HUES64 (cell line): ENCODE measurements at regions not wholly inside any gene's neighbourhood (a gene's known extent, or its start where the extent isn't known, plus 50 kb on each side); places are given as distances from the start of the nearest gene placed in this dataset.

Source experiments
- H3K27ac ChIP-seq: 2 replicates; pipeline ENCODE4 v1.7.0; 2013; ENCODE audit warnings: low read depth, low read length, inconsistent platforms
- H3K27me3 ChIP-seq: 2 replicates; pipeline ENCODE4 v1.6.1; 2013; ENCODE audit warnings: mild to moderate bottlenecking, low read length; ENCODE audit not compliant: insufficient read depth
- H3K36me3 ChIP-seq: 2 replicates; pipeline ENCODE4 v1.6.1; 2013; ENCODE audit warnings: mild to moderate bottlenecking, low read length; ENCODE audit not compliant: insufficient read depth
- H3K4me1 ChIP-seq: 2 replicates; pipeline ENCODE4 v1.6.1; 2013; ENCODE audit warnings: mild to moderate bottlenecking, low read length, moderate library complexity; ENCODE audit not compliant: insufficient read depth
- H3K4me3 ChIP-seq: 2 replicates; pipeline ENCODE4 v1.5.1; 2013; ENCODE audit warnings: mild to moderate bottlenecking, low read length, moderate library complexity
- H3K9ac ChIP-seq: 2 replicates; pipeline ENCODE4 v1.6.1; 2013; ENCODE audit warnings: mild to moderate bottlenecking, low read depth, low read length
- H3K9me3 ChIP-seq: 2 replicates; pipeline ENCODE4 v1.6.1; 2013; ENCODE audit warnings: low read depth, low read length; ENCODE audit not compliant: insufficient read depth
- WGBS: fragments of 150-250, 120-280 bp; methylation state at CpG from one replicate; pipeline ENCODE4 v1.1.7; 2013; ENCODE audit warnings: missing lambda C conversion rate; 5-methylcytosine and 5-hydroxymethylcytosine counted together

DNA sequence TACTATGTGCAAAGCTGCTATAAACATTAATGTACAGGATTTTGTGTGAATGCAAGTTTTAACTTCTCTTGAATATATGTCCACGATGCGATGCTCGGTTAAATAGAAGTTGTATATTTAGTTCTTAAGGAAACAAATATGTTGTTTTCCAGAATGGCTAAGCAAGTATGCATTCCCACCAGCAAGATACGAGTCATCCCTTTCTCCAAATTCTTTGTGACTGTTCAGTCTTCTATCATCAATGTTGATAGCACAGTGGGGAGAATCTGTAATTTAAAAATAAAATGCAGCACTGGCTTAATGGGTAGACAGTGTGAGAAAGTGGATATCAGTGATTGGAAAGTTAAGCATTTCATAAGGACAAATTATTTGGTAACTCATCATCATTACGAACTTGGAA is 1340.8 kb downstream of the PCDH9 start:
- Histone ChIP-seq H3K36me3 (no peaks in the 10 kb centered on the region), H3K27ac (no peak overlapping the region), H3K9me3 (no peaks in the 10 kb centered on the region), H3K4me3 (no peak overlapping the region), H3K27me3 (no peaks in the 10 kb centered on the region), H3K4me1 (peaks cover 4% of the 10 kb centered on the region; the same call in 1 of the 2 replicates), H3K9ac (no peak overlapping the region)
- 88% methylated on average over 4 of the region's 5 CpGs for WGBS

DNA sequence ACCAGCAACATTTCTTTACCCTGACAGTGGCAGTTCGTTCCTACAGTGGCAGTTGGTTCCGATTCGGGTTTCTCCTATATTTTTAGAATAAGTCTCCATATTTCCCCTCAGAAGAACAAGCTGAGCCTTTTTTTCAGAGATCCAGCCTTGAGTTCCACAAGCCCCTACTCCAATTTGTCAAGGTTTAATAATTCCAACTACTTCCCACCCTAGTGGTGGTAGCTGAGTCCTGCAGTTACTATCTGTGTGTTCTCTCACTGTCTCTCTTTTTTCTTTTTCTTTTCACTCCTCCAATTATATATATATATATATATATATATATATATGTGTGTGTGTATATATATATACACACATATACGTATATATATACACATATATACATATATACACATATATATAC is 1347.3 kb downstream of the PCDH9 start:
- Histone ChIP-seq H3K36me3 (no peaks in the 10 kb centered on the region), H3K4me1 (no peaks in the 10 kb centered on the region), H3K9me3 (no peaks in the 10 kb centered on the region), H3K27ac (no peak overlapping the region), H3K9ac (no peak overlapping the region), H3K4me3 (no peak overlapping the region), H3K27me3 (no peaks in the 10 kb centered on the region)
- WGBS, result 98% methylated on average over 3 of the region's 4 CpGs

DNA sequence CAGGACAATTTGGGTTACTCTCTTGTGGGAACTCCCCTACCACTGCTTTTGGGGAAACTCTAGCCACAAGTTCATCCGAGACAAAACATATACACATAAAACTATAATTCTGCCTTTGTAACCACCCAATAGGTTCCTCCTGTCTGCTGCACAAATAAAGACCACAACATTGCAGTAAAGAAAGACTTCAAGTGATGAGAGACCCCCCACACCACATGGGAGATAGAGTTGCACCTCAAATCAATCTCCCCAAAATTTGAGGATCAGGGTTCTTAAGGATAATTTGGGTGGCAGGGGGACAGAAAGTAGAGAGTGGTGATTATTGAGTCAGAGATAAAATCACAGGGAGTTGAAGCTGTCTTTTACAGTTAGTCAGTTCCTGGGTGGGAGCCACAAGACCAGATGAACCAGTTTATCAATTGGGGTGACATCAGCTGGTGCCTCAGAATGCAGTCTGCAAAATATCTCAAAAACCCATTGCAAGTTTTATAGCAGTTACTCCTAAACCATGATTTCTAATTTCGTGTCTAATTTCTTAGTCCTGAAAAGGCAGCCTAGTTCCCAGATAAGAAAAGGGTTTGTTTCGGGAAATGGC is 1348.5 kb downstream of the PCDH9 start:
- Histone ChIP-seq H3K27ac (no peak overlapping the region), H3K27me3 (no peaks in the 10 kb centered on the region), H3K4me3 (no peak overlapping the region), H3K9me3 (no peaks in the 10 kb centered on the region), H3K9ac (no peak overlapping the region), H3K4me1 (no peaks in the 10 kb centered on the region), H3K36me3 (no peaks in the 10 kb centered on the region)
- 98% methylated on average over 3 of the region's 3 CpGs for WGBS

DNA sequence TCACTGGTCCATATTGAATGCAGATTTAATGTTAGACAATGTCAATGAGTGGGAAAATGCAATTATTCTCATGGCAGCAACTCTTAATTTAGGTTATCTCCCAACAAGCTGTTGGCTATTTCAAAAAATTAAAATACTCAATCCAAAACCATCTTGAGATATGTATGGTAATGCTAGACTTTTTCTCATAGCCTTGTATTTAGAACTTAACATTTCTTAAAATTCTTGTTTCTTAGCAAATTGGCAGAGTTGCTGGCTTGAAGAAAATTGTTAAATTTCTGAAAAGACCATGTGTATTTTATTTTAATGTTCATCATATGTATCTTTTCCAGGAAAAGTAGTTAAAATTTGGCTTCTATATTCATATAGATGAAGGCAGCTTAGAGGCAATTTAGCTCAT is 1355.1 kb downstream of the PCDH9 start:
- Histone ChIP-seq H3K27me3 (no peaks in the 10 kb centered on the region), H3K36me3 (no peaks in the 10 kb centered on the region)

DNA sequence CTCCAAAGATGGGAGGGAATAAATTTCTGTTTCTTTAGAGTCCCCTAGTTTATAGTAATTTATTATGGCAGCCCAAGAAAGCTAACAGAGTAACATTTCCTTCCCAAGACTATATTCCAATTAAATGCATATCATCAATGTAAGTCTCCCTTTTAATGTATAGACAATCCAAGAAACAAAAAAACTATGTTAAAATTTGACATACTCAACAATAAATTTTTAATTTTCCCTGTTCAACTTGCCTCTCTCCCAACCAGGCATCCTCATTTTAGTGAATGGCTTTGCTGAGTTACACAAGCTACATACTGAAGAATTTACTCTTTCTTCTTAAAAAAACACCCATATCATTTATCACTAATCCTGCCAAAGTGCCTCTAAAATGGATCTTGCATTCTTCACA is 1357.7 kb downstream of the PCDH9 start:
- Histone ChIP-seq H3K9ac (no peak overlapping the region), H3K27me3 (no peaks in the 10 kb centered on the region), H3K4me3 (no peak overlapping the region), H3K27ac (no peak overlapping the region), H3K4me1 (no peaks in the 10 kb centered on the region), H3K36me3 (no peaks in the 10 kb centered on the region), H3K9me3 (no peaks in the 10 kb centered on the region)

More for the DNA sequence above, 1355.1 kb downstream of the PCDH9 start:
- no peak overlapping the region for H3K27ac ChIP-seq
- no peak overlapping the region for H3K4me3 ChIP-seq
- no peak overlapping the region for H3K9ac ChIP-seq
- H3K9me3 ChIP-seq, result no peaks in the 10 kb centered on the region
- no peaks in the 10 kb centered on the region for H3K4me1 ChIP-seq

DNA sequence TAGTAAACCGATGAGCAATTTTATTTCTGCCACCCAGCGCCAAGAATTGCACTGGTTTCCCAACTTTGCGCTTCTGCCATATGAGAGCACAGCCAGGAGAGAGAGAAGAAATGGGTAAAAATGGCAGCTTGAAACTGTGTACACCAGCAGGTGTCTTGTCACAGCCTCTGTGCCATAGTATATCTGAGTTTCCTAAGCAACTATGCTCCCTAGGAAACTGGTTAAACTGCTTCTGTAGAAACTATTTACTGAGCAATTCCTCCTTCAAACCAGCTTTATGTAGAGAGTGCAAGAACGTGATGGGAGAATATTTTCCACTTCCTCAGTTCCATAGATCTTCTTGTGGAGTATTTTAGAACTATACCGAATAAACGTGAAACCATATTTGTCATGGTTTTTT is 1361.3 kb downstream of the PCDH9 start:
- no peak overlapping the region for H3K4me3 ChIP-seq
- no peaks in the 10 kb centered on the region for H3K4me1 ChIP-seq
- H3K9me3 ChIP-seq, result no peaks in the 10 kb centered on the region
- no peak overlapping the region for H3K9ac ChIP-seq
- H3K27ac ChIP-seq, result no peak overlapping the region
- no peaks in the 10 kb centered on the region for H3K36me3 ChIP-seq
- WGBS, result 97% methylated on average over 3 of the region's 6 CpGs
- no peaks in the 10 kb centered on the region for H3K27me3 ChIP-seq

DNA sequence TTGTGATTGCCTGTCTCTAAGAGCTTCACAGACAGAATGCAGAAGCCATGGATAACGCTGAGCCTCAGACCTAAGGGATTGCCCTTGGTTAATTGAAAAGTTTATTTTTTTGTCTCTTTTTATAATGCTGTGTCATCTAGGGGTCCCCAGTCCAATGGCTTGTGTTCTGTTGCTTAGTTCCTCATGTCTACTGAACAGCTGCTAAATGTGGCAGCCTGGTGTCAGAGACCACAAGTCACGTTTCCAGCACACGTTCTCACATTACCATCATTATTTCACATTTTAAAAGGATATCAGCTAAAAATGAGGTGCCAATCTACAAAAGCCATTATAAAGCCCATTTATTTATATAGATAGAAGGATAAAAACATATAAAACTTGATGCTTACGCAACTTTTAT is 1362.0 kb downstream of the PCDH9 start:
- Histone ChIP-seq H3K4me3 (no peak overlapping the region), H3K9ac (no peak overlapping the region), H3K4me1 (no peaks in the 10 kb centered on the region), H3K9me3 (no peaks in the 10 kb centered on the region), H3K27me3 (no peaks in the 10 kb centered on the region), H3K36me3 (no peaks in the 10 kb centered on the region), H3K27ac (no peak overlapping the region)
- WGBS, result 96% methylated on average over 3 of the region's 4 CpGs

DNA sequence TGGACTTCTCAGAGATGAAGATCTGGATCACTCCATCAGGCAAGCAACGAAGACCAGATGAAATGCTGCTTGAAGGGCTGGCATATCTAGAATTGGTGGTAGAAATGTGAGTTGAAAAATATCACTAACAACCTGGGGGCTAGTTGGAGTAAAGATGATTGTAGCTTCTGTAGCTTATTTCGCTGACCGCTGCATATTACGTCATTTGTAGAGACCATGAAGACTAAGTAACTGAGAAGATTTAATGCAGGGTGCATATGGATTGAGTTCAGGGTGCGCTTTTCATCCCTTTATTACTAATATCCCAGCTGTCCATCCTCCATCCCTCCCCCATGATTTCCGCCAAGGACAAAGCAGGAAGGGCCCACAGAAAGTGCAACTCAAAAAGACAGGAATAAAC is 1364.0 kb downstream of the PCDH9 start:
- no peaks in the 10 kb centered on the region for H3K36me3 ChIP-seq
- H3K27ac ChIP-seq, result no peak overlapping the region
- 96% methylated on average over 6 of the region's 6 CpGs for WGBS
- no peaks in the 10 kb centered on the region for H3K9me3 ChIP-seq
- H3K27me3 ChIP-seq, result no peaks in the 10 kb centered on the region
- H3K4me1 ChIP-seq, result no peaks in the 10 kb centered on the region
- no peak overlapping the region for H3K4me3 ChIP-seq
- no peak overlapping the region for H3K9ac ChIP-seq

DNA sequence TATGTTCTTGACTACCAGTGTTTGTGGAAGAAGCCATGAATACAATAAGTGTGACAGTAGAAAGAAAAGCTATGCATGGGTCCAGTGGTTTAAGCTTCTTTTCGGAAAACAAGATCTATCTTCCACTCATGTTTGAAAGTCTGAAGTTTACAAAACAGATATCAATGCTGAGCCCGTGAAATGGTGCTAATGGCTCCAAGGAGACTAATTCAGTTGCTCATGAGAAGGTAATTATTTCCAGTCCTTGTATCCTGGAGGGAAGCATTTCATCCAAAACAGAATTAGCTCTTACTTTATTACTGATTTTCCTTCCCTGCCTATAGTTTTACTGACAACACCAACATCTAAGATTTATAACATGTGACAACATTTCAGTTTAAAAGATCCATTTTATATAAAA is 1364.9 kb downstream of the PCDH9 start:
- Histone ChIP-seq H3K36me3 (no peaks in the 10 kb centered on the region), H3K4me3 (no peak overlapping the region), H3K4me1 (no peaks in the 10 kb centered on the region), H3K27ac (no peak overlapping the region), H3K9me3 (no peaks in the 10 kb centered on the region), H3K27me3 (no peaks in the 10 kb centered on the region), H3K9ac (no peak overlapping the region)
- 90% methylated on average over 2 of the region's 2 CpGs for WGBS

DNA sequence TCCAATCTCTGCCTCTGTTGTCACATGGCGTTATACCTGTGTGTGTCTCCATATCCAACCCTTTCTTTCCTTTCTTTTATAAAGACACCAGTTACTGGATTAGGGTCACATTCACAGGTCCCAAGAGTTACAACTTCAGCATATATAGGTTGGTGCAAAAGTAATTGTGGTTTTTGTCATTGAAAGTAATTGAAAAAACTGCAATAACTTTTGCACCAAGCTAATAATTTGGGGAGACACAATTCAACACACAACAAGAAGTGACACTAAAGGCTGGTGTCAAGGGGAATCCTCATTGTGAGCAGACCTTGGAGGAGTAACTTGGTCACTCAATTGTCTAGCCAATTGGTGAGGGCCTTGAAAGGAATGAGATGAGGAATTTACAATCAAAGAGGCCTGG is 1366.1 kb downstream of the PCDH9 start:
- H3K9ac ChIP-seq, result no peak overlapping the region

DNA sequence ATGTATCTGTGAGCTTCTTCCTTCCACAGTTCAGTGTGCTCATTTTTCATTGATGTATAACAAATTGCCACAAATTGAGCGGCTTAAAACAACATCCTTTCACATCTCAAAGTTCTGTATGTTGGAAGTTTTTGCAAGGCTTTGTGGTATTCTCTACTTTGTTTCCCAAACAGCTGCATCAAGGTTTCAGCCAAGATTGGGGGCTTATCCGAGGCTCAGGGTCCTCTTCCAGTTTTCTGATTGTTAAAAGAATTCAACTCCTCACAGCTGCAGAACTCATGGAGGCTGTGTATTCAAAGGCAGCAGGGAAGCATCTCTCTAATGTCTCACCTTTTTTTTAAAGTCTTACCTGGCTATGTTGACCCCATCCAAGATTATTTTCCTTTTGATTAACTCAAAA is 1369.8 kb downstream of the PCDH9 start:
- 100% methylated on average over 2 of the region's 2 CpGs for WGBS
- Histone ChIP-seq H3K27ac (no peak overlapping the region), H3K9ac (no peak overlapping the region), H3K27me3 (no peaks in the 10 kb centered on the region), H3K4me1 (no peaks in the 10 kb centered on the region), H3K4me3 (no peak overlapping the region), H3K36me3 (no peaks in the 10 kb centered on the region), H3K9me3 (no peaks in the 10 kb centered on the region)

More for the DNA sequence above, 1366.1 kb downstream of the PCDH9 start:
- H3K27me3 ChIP-seq, result no peaks in the 10 kb centered on the region
- no peaks in the 10 kb centered on the region for H3K4me1 ChIP-seq
- no peak overlapping the region for H3K4me3 ChIP-seq
- no peaks in the 10 kb centered on the region for H3K9me3 ChIP-seq
- no peaks in the 10 kb centered on the region for H3K36me3 ChIP-seq
- H3K27ac ChIP-seq, result no peak overlapping the region
- WGBS, result 100% methylated on average over 1 of the region's 1 CpG

DNA sequence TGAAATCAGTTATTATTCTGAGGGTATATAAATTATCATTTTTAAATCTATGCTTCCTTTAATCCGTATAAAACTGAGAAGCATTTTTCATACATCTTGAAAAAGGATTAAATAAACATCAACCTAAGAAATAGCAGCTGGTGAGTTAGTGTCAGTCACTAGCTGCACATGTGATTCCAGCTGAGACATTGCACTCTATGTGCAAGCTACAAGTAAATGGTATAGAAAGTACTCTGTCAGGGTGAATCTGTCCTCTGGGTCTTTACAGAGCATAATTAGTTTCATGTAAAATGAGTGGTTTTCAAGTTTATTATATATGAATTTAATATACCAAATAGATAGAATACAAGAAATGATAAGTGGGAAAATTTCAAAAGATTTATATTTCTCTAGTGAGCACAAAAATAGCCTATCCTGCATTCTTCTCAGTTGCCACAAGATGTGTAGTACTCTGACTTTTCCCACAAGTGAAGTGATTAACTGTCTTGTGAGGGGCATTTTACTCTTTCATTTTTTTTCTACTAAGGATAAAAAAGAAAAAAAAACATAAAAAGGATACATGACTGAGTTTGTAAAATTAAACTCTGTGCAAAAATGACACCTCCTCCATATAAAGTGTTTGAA is 1372.1 kb downstream of the PCDH9 start:
- Histone ChIP-seq H3K36me3 (no peaks in the 10 kb centered on the region), H3K27ac (no peak overlapping the region), H3K9ac (no peak overlapping the region), H3K4me3 (no peak overlapping the region), H3K9me3 (no peaks in the 10 kb centered on the region), H3K27me3 (no peaks in the 10 kb centered on the region), H3K4me1 (no peaks in the 10 kb centered on the region)
- WGBS, result no CpG with 5 or more reads among the region's 1 CpG
